HepG2 (cell line): ENCODE measurements at regions not wholly inside any gene's neighbourhood (a gene's known extent, or its start where the extent isn't known, plus 50 kb on each side); places are given as distances from the start of the nearest gene placed in this dataset.

Source experiments
- ATAC-seq: fragments of 200-7000 bp; cut with Tn5 transposase; 3 replicates; pipeline ENCODE4 v1.9.1; 2020; ENCODE audit warnings: mild to moderate bottlenecking, moderate library complexity
- BruUV-seq: library from RNA; stranded (reverse); fragments of 400-500 nt; replicated peaks from 2 replicates; lab custom pipeline; 2021; lab: Mats Ljungman, UMichigan
- CTCF ChIA-PET: fragments of 300-600 bp; formaldehyde crosslinking; extraction: SDS; loops from one replicate; lab custom pipeline; 2021; ENCODE audit warnings: low total read pairs, inconsistent platforms, low intra/inter-chr PET ratio; lab: Yijun Ruan, JAX
- POLR2A ChIA-PET: fragments of 350-600 bp; sonication (Branson Sonifier 250); formaldehyde crosslinking; loops from one replicate; lab custom pipeline; 2020; ENCODE audit warnings: antibody characterized with exemption, inconsistent platforms; lab: Yijun Ruan, JAX
- DNase-seq: peaks from one replicate; pipeline ENCODE4 v3.0.0-alpha.2; 2015; ENCODE audit warnings: low spot score
- FAIRE-seq: peaks from 3 replicates; lab custom pipeline; 2011; peaks lifted over from hg19 to GRCh38; lab: Jason Lieb, UNC
- H2AFZ ChIP-seq: one replicate; pipeline ENCODE4 v1.6.1; 2011; ENCODE audit warnings: low read length, inconsistent platforms
- H3K27ac ChIP-seq: fragments of 300-600 bp; 3 replicates; pipeline ENCODE4 v1.8.0; 2011; ENCODE audit warnings: mixed run types, mild to moderate bottlenecking, mixed read lengths, low read length, inconsistent platforms; ENCODE audit not compliant: insufficient read depth; ENCODE audit errors: extremely low read length
- H3K27me3 ChIP-seq, 2 experiments: fragments of 200-600 bp in 1 of 2; 2 replicates in 1 of 2; 3 replicates in 1 of 2; pipeline versions ENCODE4 v1.6.0 to v1.8.0; 2011; ENCODE audit warnings: low read length in 2 of 2, mild to moderate bottlenecking in 2 of 2, moderate library complexity in 2 of 2, inconsistent platforms in 1 of 2; ENCODE audit not compliant: insufficient read depth in 2 of 2, control insufficient read depth in 1 of 2
- H3K36me3 ChIP-seq, 2 experiments: fragments of 200-600 bp in 1 of 2; replicated peaks in 1 of 2; 2 replicates in 1 of 2; 3 replicates in 1 of 2; pipeline versions ENCODE4 v1.5.1 to v1.8.0; 2011; ENCODE audit warnings: low read length in 2 of 2, inconsistent platforms in 1 of 2; ENCODE audit not compliant: insufficient read depth in 2 of 2, control insufficient read depth in 1 of 2
- H3K4me1 ChIP-seq: 2 replicates; pipeline ENCODE4 v1.5.1; 2012; ENCODE audit warnings: low read length, inconsistent platforms; ENCODE audit not compliant: insufficient read depth
- H3K4me2 ChIP-seq: 2 replicates; pipeline ENCODE4 v1.6.0; 2011; ENCODE audit warnings: low read depth, low read length, inconsistent platforms
- H3K4me3 ChIP-seq, 3 experiments: fragments of 200-600 bp in 1 of 3; sonication (generic), shearing (Covaris generic) in 1 of 3; replicated peaks in 1 of 3; 2 replicates each; pipeline ENCODE4 v1.5.1; 2011 to 2016; ENCODE audit warnings: low read length in 3 of 3, inconsistent platforms in 2 of 3, low read depth in 2 of 3, mild to moderate bottlenecking in 2 of 3, control low read depth in 1 of 3, mixed read lengths in 1 of 3; ENCODE audit not compliant: insufficient read depth in 1 of 3
- H3K79me2 ChIP-seq: one replicate; pipeline ENCODE4 v1.6.1; 2011; ENCODE audit warnings: low read length, inconsistent platforms; ENCODE audit not compliant: insufficient read depth
- H3K9ac ChIP-seq: 2 replicates; pipeline ENCODE4 v1.6.0; 2011; ENCODE audit warnings: mild to moderate bottlenecking, low read depth, low read length, inconsistent platforms; ENCODE audit not compliant: insufficient read depth
- H3K9me3 ChIP-seq: 2 replicates; pipeline ENCODE4 v1.5.1; 2012; ENCODE audit warnings: mild to moderate bottlenecking, low read length
- H4K20me1 ChIP-seq: 2 replicates; pipeline ENCODE4 v1.6.0; 2011; ENCODE audit warnings: inconsistent platforms, mild to moderate bottlenecking, low read length, moderate library complexity; ENCODE audit not compliant: insufficient read depth
- ARID2 ChIP-seq: sonication (generic); formaldehyde crosslinking; IDR thresholded peaks from 2 replicates; pipeline ENCODE4 v1.8.1; 2022; ENCODE audit warnings: mild to moderate bottlenecking, missing genetic modification reagents, borderline replicate concordance
- ATF7-NPFF ChIP-seq: sonication (generic); formaldehyde crosslinking; IDR thresholded peaks from 2 replicates; pipeline ENCODE4 v1.8.1; 2023; ENCODE audit warnings: mild to moderate bottlenecking, low read depth, missing genetic modification reagents, moderate library complexity
- SATB2 ChIP-seq: sonication (generic); formaldehyde crosslinking; IDR thresholded peaks from 2 replicates; pipeline ENCODE4 v1.5.0; 2020; ENCODE audit warnings: missing genetic modification reagents
- ZFY ChIP-seq: sonication (generic); formaldehyde crosslinking; IDR thresholded peaks from 2 replicates; pipeline ENCODE4 v1.4.0; 2020; ENCODE audit warnings: missing genetic modification reagents
- WGBS: methylation state at CpG from one replicate; pipeline ENCODE4 v1.1.6; 2017; ENCODE audit warnings: low lambda C conversion rate; 5-methylcytosine and 5-hydroxymethylcytosine counted together
- in situ Hi-C: cut with HindIII; loops from 2 replicates; pipeline ENCODE4 v1.10.0; 2017; ENCODE audit warnings: low pct_unique_long_range_greater_than_20kb; ENCODE audit not compliant: extremely low pct_ligation_motif_present
- intact Hi-C: fragments of 100-400 bp; cut with micrococcal nuclease; formaldehyde crosslinking; loops from one replicate; pipeline ENCODE4 v1.10.0; 2022; ENCODE audit not compliant: unreplicated experiment
- TF ChIP-seq, protein P1 (sequence below): IDR thresholded peaks from 2 replicates; pipeline ENCODE4 v1.6.1; 2016; ENCODE audit warnings: control low read depth
- TF ChIP-seq, protein P2 (sequence below): sonication (generic); formaldehyde crosslinking; IDR thresholded peaks from 2 replicates; pipeline ENCODE4 v1.4.0; 2020; ENCODE audit warnings: missing genetic modification reagents
- TF ChIP-seq, protein P3 (sequence below): fragments of 450-650 bp; IDR thresholded peaks from 2 replicates; pipeline ENCODE4 v1.6.1; 2017; ENCODE audit warnings: mild to moderate bottlenecking
- TF ChIP-seq, protein P4 (sequence below): sonication (generic); formaldehyde crosslinking; IDR thresholded peaks from one replicate; pipeline ENCODE4 v1.5.1; 2020; ENCODE audit warnings: mild to moderate bottlenecking, missing genetic modification reagents; ENCODE audit errors: not compliant biosample characterization

DNA sequence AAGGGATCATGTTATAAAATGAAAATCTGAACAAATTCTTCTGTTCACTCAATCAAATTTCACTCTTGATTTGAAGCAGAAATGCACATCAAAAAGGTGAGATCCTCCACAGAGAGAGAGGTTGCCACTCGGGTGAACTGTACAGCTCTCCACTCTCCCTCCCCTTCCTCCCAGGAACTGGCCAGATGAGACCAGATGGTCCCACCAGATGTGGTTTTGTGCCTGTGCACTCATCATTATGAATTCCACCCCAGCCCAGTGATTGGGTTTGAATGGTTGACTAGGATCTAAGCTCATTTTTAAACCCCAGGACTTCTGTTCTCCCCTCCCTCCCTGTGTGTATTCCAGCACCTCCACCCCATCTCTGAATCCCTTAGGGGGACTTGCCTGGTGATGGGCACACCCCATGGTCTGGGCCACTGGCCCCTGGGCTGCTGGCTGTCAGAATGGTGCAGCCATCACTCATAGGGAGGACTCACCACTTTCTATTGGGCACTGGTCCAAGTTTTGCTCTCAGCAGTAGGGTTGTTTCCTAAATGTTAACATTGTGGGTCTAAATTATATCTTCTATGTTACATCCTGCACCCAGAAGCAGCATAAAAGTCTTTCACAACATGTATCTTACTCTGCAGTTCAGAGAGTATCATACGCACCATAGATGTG, 393.1 kb downstream of the TNS3 start:
- intact Hi-C loops: no loop called here
- BruUV-seq: no TSS peak
- 50% methylated on average over 2 of the region's 2 CpGs for WGBS
- TF ChIP-seq, protein P1, sequence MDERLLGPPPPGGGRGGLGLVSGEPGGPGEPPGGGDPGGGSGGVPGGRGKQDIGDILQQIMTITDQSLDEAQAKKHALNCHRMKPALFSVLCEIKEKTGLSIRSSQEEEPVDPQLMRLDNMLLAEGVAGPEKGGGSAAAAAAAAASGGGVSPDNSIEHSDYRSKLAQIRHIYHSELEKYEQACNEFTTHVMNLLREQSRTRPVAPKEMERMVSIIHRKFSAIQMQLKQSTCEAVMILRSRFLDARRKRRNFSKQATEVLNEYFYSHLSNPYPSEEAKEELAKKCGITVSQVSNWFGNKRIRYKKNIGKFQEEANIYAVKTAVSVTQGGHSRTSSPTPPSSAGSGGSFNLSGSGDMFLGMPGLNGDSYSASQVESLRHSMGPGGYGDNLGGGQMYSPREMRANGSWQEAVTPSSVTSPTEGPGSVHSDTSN (CRISPR knock-in tag): no peak
- TF ChIP-seq SATB2 (CRISPR knock-in tag) (no peak), ZFY (CRISPR knock-in tag) (no peak), ATF7-NPFF (CRISPR knock-in tag) (no peak), ARID2 (CRISPR knock-in tag) (no peak)
- TF ChIP-seq, protein P2, sequence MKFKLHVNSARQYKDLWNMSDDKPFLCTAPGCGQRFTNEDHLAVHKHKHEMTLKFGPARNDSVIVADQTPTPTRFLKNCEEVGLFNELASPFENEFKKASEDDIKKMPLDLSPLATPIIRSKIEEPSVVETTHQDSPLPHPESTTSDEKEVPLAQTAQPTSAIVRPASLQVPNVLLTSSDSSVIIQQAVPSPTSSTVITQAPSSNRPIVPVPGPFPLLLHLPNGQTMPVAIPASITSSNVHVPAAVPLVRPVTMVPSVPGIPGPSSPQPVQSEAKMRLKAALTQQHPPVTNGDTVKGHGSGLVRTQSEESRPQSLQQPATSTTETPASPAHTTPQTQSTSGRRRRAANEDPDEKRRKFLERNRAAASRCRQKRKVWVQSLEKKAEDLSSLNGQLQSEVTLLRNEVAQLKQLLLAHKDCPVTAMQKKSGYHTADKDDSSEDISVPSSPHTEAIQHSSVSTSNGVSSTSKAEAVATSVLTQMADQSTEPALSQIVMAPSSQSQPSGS (CRISPR knock-in tag): no peak
- TF ChIP-seq, protein P3, sequence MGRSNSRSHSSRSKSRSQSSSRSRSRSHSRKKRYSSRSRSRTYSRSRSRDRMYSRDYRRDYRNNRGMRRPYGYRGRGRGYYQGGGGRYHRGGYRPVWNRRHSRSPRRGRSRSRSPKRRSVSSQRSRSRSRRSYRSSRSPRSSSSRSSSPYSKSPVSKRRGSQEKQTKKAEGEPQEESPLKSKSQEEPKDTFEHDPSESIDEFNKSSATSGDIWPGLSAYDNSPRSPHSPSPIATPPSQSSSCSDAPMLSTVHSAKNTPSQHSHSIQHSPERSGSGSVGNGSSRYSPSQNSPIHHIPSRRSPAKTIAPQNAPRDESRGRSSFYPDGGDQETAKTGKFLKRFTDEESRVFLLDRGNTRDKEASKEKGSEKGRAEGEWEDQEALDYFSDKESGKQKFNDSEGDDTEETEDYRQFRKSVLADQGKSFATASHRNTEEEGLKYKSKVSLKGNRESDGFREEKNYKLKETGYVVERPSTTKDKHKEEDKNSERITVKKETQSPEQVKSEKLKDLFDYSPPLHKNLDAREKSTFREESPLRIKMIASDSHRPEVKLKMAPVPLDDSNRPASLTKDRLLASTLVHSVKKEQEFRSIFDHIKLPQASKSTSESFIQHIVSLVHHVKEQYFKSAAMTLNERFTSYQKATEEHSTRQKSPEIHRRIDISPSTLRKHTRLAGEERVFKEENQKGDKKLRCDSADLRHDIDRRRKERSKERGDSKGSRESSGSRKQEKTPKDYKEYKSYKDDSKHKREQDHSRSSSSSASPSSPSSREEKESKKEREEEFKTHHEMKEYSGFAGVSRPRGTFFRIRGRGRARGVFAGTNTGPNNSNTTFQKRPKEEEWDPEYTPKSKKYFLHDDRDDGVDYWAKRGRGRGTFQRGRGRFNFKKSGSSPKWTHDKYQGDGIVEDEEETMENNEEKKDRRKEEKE: no peak
- TF ChIP-seq, protein P4, sequence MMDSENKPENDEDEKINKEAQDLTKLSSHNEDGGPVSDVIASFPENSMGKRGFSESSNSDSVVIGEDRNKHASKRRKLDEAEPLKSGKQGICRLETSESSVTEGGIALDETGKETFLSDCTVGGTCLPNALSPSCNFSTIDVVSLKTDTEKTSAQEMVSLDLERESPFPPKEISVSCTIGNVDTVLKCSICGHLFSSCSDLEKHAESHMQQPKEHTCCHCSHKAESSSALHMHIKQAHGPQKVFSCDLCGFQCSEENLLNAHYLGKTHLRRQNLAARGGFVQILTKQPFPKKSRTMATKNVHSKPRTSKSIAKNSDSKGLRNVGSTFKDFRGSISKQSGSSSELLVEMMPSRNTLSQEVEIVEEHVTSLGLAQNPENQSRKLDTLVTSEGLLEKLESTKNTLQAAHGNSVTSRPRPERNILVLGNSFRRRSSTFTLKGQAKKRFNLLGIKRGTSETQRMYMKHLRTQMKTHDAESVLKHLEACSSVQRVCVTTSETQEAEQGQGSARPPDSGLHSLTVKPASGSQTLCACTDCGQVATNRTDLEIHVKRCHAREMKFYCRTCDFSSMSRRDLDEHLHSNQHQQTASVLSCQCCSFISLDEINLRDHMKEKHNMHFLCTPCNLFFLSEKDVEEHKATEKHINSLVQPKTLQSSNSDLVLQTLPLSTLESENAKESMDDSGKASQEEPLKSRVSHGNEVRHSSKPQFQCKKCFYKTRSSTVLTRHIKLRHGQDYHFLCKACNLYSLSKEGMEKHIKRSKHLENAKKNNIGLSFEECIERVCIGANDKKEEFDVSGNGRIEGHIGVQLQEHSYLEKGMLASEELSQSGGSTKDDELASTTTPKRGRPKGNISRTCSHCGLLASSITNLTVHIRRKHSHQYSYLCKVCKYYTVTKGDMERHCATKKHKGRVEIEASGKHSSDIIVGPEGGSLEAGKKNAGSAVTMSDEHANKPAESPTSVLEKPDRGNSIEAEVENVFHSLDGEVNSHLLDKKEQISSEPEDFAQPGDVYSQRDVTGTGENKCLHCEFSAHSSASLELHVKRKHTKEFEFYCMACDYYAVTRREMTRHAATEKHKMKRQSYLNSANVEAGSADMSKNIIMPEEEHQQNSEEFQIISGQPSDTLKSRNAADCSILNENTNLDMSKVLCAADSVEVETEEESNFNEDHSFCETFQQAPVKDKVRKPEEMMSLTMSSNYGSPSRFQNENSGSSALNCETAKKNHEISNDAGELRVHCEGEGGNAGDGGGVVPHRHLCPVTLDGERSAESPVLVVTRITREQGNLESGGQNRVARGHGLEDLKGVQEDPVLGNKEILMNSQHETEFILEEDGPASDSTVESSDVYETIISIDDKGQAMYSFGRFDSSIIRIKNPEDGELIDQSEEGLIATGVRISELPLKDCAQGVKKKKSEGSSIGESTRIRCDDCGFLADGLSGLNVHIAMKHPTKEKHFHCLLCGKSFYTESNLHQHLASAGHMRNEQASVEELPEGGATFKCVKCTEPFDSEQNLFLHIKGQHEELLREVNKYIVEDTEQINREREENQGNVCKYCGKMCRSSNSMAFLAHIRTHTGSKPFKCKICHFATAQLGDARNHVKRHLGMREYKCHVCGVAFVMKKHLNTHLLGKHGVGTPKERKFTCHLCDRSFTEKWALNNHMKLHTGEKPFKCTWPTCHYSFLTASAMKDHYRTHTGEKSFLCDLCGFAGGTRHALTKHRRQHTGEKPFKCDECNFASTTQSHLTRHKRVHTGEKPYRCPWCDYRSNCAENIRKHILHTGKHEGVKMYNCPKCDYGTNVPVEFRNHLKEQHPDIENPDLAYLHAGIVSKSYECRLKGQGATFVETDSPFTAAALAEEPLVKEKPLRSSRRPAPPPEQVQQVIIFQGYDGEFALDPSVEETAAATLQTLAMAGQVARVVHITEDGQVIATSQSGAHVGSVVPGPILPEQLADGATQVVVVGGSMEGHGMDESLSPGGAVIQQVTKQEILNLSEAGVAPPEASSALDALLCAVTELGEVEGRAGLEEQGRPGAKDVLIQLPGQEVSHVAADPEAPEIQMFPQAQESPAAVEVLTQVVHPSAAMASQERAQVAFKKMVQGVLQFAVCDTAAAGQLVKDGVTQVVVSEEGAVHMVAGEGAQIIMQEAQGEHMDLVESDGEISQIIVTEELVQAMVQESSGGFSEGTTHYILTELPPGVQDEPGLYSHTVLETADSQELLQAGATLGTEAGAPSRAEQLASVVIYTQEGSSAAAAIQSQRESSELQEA (CRISPR knock-in tag): no peak

More for the DNA sequence above, 393.1 kb downstream of the TNS3 start:
- Histone ChIP-seq H3K27ac (no peak overlapping the region), H3K4me3 (no peak overlapping the region), H3K79me2 (no peaks in the 10 kb centered on the region), H4K20me1 (no peaks in the 10 kb centered on the region), H3K9ac (no peak overlapping the region), H3K27me3 (peaks cover 0 to 12% of the 10 kb centered on the region in 2 experiments; a peak in 1 of 5 replicates), H2AFZ (no peak overlapping the region), H3K4me1 (peaks cover 14% of the 10 kb centered on the region), H3K9me3 (no peaks in the 10 kb centered on the region), H3K36me3 (no peaks in the 10 kb centered on the region), H3K4me2 (no peak overlapping the region)
- ChIA-PET CTCF (no interaction called here), POLR2A (no interaction called here)
- DNase-seq (no peak), FAIRE-seq (no peak), ATAC-seq (no peak)
- in situ Hi-C loops: loop anchor here (10.0 kb wide), 2 partner anchors 824 to 1274 kb away; no protein-coding TSS in a partner anchor
